Hematopoietic multipotent progenitor cell treated with erythropoietin and hydrocortisone succinate and interleukin-3 and kit ligand, for 17 days (in vitro differentiated cells): ENCODE measurements at regions not wholly inside any gene's neighbourhood (a gene's known extent, or its start where the extent isn't known, plus 50 kb on each side); places are given as distances from the start of the nearest gene placed in this dataset.
"Not testable (repeated sequence)": the region's sequence is repeated elsewhere in the genome, so short reads cannot be mapped to it uniquely, and the experiment has no call there.

Source experiments
- DNase-seq: peaks from one replicate; pipeline ENCODE4 v3.0.0-alpha.2; 2015; ENCODE audit warnings: low spot score

- DNase-seq = no peak
Observed at GRCh38 chr6:3921663-3922062, 72.5 kb downstream of the FAM50B start.

DNA sequence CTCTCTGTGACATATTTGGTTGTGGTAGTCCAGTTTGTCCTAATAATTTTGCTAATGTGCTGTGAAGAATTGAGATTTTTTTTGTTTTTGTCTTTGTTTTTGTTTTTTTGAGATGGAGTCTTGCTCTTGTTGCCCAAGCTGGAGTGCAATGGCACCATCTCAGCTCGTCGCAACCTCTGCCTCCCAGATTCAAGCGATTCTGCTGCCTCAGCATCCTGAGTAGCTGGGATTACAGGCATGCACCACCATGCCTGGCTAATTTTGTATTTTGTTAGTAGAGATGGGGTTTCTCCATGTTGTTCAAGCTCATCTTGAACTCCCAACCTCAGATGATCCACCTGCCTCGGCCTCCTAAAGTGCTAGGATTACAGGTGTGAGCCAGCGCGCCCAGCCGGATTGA lies 73.4 kb downstream of the FAM50B start:
- not testable (repeated sequence) for DNase-seq

DNA sequence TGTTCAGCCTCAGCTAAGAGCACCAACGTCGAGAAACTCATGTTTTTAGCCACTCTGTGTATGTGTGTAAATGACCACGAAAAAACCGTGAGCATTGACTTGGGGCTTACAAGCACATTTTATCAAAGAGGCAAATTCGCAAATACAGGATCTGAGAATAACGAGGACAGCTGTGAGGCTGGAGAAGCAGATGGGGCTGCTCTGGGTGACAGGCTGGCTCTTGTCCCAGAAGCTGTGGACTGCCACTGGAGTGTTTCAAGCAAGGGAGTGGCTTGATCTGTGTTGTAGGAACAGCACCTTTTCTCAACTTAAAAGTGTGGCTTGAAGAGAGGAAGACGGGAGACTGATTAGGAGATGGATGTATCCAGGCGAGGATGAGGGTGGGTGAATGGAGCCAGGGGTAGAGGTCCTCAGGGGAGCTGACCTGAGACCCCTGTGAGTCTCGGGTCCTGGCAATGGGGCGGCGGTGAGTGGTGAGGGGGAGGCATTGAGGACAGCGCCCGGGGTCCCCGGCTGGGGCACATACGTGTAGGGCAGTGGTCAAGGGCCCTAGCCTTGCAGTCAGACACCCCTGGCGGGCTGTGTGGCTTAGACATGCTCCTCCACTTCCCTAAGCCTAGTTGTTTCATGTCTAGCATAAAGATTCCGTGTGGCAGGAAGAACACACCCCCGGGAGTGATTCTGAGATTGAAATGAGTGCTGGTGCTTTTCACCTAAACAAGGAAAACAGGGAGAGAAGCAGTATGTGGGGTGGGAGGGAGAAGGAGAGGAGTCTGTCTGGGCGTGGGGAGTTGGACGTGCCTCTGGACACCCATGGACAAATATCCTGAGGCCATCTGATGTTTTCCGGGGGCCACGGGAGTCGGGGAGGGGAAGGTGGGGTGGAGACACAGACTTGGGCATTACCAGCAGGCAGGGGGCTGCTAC lies 76.3 kb downstream of the FAM50B start:
- not testable (repeated sequence) for DNase-seq

GRCh38 chr6:3926150-3926482 lies 76.9 kb downstream of the FAM50B start:
- DNase-seq = no peak

DNA sequence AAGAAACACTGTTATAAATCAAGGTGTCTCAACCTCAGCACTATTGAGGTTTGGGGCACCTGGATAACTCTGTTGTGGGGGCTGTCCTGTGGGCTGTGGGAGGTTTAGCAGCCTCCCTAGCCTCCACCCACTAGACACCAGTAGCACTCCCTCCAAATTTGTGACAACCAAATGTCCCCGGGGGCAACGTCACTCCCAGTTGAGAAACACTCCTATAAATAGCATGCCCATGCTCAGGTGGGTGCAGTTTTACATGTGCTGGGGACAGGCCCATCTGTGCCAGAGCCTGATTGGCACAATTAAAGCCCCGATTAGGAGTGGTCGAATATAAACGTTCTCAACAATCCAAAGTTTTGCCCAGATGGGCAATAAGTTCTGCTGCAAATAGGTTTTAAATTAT lies 78.9 kb downstream of the FAM50B start:
- no peak for DNase-seq

DNA sequence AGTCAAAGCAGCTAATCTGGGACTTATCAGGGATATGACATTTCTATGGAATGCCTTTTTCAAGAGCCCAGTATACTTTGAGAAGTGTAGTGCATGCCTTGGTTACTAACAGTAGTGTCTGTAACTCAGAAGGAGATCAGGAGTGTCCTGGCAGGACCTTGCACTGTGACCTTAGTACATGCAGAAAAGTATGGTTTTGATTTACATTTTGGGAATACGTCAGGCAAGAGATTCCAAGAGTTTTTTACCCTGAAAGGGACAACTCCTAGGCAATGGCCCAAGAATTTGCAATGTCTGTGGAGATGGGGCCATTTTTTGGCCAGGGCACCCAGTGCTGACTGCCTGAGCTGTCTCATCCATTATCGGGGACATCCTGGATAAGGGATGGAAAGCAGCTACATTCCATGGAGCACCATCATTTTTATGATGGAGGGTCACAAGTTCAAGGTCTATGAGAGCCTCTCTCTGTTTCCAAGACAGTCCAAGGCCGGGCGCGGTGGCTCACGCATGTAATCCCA lies 80.2 kb downstream of the FAM50B start:
- DNase-seq = no peak

DNA sequence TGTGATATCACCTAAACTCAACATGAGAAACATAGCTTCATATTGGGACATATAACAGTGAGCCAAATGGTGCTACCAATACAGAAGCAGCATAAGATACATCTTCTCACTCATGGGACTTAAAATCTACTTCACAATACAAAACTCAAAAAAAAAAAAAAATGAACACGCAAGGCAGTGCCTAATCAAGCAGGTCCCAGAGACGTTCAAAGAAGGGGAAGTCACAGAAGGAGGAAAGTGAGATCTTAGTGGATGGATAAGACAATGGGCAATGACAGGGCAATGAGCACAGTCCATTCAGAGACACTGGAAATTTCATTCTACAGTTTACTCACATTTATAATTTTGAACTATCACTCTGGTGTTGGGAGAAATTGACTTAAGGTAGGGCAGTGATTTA lies 88.3 kb downstream of the FAM50B start:
- no peak for DNase-seq

GRCh38 chr6:3938715-3939367 lies 89.7 kb downstream of the FAM50B start:
- no peak for DNase-seq

GRCh38 chr6:3939368-3939958 lies 90.3 kb downstream of the FAM50B start:
- no peak for DNase-seq

DNA sequence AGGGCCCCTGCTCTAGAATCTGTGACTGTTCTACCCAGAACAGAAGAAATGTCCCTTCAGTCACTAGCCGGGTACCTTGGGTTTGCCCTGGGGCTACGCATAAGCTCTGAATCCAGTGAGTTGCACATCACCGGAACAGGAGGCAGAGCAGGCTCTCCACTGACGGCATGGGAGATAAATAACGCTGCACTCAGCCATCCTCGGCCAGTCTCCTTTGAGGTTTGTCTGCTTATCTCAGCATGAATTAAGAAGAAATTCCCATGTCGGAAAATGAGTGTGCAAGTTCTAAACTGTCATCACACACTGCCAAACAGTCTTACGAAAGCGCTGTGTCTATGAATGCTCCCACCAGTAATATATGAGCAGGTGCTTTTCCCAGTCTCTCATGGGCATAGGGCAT lies 90.8 kb downstream of the FAM50B start:
- no peak for DNase-seq

DNA sequence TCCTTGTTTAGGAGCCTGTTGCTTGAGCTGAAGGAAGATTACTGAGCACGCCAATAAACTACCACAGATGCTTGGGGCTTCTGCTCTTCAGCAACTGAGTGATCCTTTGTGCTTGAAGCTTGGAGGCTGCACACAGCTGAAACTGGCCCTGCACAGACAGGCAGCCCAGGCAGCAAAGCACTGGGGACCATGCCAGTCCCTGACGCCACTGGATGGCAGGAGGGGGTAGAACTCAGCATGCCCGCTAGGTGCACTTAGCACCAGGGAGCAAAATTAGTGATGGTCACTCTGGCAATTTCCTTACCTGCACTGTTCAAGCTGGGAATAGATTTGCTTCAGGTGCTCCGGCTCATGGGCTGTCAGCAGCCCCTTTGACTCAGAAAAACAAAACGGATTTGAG lies 91.5 kb downstream of the FAM50B start:
- DNase-seq = no peak

DNA sequence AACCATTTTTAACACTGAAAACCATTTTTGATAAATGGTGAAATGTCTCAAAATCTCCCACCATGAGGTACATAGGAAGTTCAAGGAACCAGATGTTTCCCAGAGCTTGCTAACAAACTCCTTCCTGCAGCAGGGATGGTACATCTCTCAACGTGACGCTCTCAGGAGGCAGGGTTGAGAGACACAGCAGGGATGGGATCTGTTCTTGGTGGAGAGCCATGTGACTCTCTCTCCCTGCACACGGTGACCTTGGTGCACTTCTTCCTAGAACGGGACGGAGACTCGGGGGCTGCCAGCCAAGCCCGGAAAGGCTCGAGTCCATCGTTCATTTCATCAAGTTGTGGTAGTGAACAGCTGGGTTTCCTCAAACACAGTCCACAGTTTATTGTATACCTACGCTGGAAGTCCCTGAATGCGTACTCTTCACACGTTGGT lies 94.2 kb downstream of the FAM50B start:
- DNase-seq = no peak

DNA sequence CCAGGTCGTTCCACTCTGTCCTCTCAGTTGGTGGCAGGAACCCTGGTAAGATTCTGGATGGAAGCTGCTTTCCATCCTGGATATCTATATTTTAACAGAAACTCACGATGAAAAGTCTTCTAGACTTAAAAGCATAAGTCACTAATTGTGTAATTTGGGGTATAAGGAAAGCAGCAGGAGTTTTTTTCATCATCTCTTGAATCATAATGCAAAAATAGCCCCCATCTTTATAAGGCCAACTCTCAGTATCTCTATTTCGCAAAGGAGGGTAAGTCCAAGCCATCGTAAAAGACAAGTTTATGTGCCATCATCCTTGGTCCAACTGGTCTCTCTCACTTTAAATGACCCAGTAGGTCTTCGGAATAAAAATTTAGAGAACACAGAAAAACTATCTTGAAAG lies 95.1 kb downstream of the FAM50B start:
- DNase-seq = no peak

DNA sequence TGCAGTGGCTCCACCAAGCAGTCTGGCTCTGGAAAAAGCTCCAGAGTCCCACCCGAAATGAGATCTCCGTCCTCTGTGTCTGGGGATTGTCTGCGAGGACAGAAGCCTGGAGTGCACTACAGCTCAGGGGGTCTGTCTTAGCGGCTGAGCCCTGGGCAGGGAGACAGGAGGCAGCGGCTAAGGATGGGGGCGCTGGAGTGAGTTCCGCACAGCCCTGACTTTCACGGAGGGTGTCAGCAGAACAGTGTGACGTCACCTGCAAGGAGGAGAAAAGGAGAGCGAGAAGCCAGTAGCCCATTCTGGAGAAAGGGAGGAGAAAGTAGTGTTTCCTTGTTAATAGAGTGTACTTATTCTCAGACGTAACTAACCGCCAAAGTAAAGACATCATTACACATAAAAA lies 97.6 kb downstream of the FAM50B start:
- DNase-seq = no peak

- no peak for DNase-seq
Observed at GRCh38 chr6:3948866-3949265, 99.7 kb downstream of the FAM50B start.

GRCh38 chr6:3949521-3949920 lies 100.3 kb downstream of the FAM50B start:
- DNase-seq = no peak

DNA sequence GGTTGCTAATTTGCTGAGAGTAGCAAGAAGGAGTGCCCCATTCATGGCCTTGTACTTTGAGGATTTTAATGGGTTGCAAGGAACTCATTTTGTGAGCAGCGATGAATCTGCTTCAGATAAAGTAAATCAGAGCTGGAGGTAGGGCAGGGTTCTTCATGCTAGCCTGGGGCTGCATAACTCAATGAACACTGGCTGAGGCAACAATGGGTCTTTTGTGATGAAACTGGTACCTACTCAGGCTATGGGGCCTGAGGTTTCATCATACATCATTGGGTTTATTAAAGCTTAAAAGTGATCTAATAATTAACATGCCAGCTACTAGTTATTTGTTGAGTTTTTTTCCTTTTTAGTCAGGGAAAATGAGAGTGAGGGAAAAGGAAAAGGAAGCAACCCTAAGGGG lies 106.9 kb downstream of the FAM50B start:
- no peak for DNase-seq

- DNase-seq = no peak
Observed at GRCh38 chr6:3957321-3957720, 108.1 kb downstream of the FAM50B start.

GRCh38 chr6:3958255-3958654 lies 109.1 kb downstream of the FAM50B start:
- no peak for DNase-seq

GRCh38 chr6:3959385-3959784 lies 110.2 kb downstream of the FAM50B start:
- DNase-seq = no peak

- DNase-seq = no peak
Observed at GRCh38 chr6:3960754-3961361, 111.7 kb downstream of the FAM50B start.

- no peak for DNase-seq
Observed at GRCh38 chr6:3961581-3962215, 112.5 kb downstream of the FAM50B start.
